GM12872 (cell line): ENCODE measurements at regions not wholly inside any gene's neighbourhood (a gene's known extent, or its start where the extent isn't known, plus 50 kb on each side); places are given as distances from the start of the nearest gene placed in this dataset.

Source experiments
- TF ChIP-seq, protein P1 (sequence below): IDR thresholded peaks from 3 replicates; pipeline ENCODE4 v1.5.1; 2011; ENCODE audit warnings: low read depth, mild to moderate bottlenecking, low read length, moderate library complexity; ENCODE audit not compliant: insufficient read depth

- TF ChIP-seq, protein P1, sequence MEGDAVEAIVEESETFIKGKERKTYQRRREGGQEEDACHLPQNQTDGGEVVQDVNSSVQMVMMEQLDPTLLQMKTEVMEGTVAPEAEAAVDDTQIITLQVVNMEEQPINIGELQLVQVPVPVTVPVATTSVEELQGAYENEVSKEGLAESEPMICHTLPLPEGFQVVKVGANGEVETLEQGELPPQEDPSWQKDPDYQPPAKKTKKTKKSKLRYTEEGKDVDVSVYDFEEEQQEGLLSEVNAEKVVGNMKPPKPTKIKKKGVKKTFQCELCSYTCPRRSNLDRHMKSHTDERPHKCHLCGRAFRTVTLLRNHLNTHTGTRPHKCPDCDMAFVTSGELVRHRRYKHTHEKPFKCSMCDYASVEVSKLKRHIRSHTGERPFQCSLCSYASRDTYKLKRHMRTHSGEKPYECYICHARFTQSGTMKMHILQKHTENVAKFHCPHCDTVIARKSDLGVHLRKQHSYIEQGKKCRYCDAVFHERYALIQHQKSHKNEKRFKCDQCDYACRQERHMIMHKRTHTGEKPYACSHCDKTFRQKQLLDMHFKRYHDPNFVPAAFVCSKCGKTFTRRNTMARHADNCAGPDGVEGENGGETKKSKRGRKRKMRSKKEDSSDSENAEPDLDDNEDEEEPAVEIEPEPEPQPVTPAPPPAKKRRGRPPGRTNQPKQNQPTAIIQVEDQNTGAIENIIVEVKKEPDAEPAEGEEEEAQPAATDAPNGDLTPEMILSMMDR: no peak
Measured at GRCh38 chrX:107576392-107576791, 51.9 kb upstream of the PRPS1 start.

DNA sequence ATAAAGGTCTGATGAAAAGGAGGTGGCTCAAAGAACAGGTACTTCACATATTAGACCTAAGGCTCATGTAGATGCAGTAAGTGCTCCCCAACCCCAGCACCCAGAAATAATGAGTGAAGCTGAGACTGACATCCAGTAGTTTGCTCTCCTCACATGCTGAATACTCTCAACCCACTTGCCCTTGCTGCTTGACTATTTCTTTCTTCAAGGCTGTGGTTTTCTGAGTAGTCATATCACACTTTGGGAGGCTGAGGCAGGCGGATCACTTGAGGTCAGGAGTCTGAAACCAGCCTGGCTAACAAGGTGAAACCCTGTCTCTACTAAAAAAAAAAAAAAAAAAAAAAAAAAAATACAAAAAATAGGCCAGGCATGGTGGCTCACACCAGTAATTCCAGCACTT, 51.5 kb upstream of the PRPS1 start:
- TF ChIP-seq, protein P1: no peak

- TF ChIP-seq, protein P1: no peak
Measured at GRCh38 chrX:107577933-107578332, 50.4 kb upstream of the PRPS1 start.
